Parathyroid adenoma (tissue), 2 donors: ENCODE measurements at regions not wholly inside any gene's neighbourhood (a gene's known extent, or its start where the extent isn't known, plus 50 kb on each side); places are given as distances from the start of the nearest gene placed in this dataset.
A peak's percentile ranks its signal among the peaks of the same experiment; 100 is the strongest.

Experiments
- H2AFZ ChIP-seq: fragments of 300-600 bp; sonication (generic); one replicate; pipeline ENCODE4 v1.7.0; 2017; ENCODE audit warnings: antibody characterized with exemption, mild to moderate bottlenecking
- H3K27ac ChIP-seq: fragments of 300-600 bp; sonication (generic); one replicate; pipeline ENCODE4 v1.7.0; 2017
- H3K27me3 ChIP-seq: fragments of 300-600 bp; sonication (generic); one replicate; pipeline ENCODE4 v1.7.0; 2017; ENCODE audit warnings: low read length; ENCODE audit not compliant: control insufficient read depth, insufficient read depth
- H3K36me3 ChIP-seq: fragments of 300-600 bp; sonication (generic); one replicate; pipeline ENCODE4 v1.7.0; 2017; ENCODE audit warnings: low read length; ENCODE audit not compliant: control insufficient read depth, insufficient read depth
- H3K4me1 ChIP-seq: fragments of 300-600 bp; sonication (generic); one replicate; pipeline ENCODE4 v1.7.0; 2017; ENCODE audit warnings: control low read depth
- H3K4me2 ChIP-seq: fragments of 300-600 bp; sonication (generic); one replicate; pipeline ENCODE4 v1.7.0; 2017; ENCODE audit warnings: low read length
- H3K4me3 ChIP-seq: fragments of 300-600 bp; sonication (generic); one replicate; pipeline ENCODE4 v1.7.0; 2017; ENCODE audit warnings: low read depth, low read length
- H3K79me2 ChIP-seq: fragments of 300-600 bp; sonication (generic); one replicate; pipeline ENCODE4 v1.7.0; 2017; ENCODE audit warnings: control low read depth
- H3K9ac ChIP-seq: fragments of 300-600 bp; sonication (generic); one replicate; pipeline ENCODE4 v1.7.0; 2017; ENCODE audit warnings: mild to moderate bottlenecking
- H3K9me3 ChIP-seq: fragments of 300-600 bp; sonication (generic); one replicate; pipeline ENCODE4 v1.7.0; 2017; ENCODE audit warnings: low read length; ENCODE audit not compliant: control insufficient read depth
- TF ChIP-seq, protein P1 (sequence below): fragments of 300-600 bp; sonication (generic); IDR thresholded peaks from one replicate; pipeline ENCODE4 v1.7.0; 2017; ENCODE audit warnings: antibody characterized with exemption, mild to moderate bottlenecking
- donor health status: primary hyperparathyroidism.

DNA sequence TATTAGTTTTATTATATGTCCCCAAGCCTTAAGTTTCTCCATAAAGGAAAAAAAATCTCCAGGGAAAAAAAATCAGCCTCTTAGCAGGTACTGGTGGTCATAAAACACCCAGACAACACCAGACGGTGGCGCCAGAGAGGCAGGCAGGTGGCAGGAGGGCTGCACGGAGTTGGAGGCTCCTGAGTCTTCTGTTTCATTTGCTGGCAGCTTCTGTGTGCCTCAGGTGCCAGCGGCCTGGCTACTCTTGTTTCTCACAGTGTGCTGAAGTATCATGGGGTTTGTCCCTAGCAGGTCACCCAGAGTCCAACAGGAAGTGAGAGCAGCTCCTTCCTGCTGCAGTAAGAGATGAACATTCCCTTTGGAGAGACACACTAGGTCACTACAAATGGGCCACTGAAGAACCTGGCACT is 123.3 kb upstream of the GADD45A start:
- Histone ChIP-seq H3K27ac (peak overlapping the region; percentile 20), H3K9ac (no peak overlapping the region), H2AFZ (peak overlapping the region; percentile 19), H3K4me2 (no peak overlapping the region), H3K36me3 (no peaks in the 10 kb centered on the region), H3K9me3 (no peaks in the 10 kb centered on the region), H3K4me3 (no peak overlapping the region), H3K79me2 (no peaks in the 10 kb centered on the region), H3K27me3 (no peaks in the 10 kb centered on the region), H3K4me1 (peaks cover 3% of the 10 kb centered on the region)
- TF ChIP-seq, protein P1, sequence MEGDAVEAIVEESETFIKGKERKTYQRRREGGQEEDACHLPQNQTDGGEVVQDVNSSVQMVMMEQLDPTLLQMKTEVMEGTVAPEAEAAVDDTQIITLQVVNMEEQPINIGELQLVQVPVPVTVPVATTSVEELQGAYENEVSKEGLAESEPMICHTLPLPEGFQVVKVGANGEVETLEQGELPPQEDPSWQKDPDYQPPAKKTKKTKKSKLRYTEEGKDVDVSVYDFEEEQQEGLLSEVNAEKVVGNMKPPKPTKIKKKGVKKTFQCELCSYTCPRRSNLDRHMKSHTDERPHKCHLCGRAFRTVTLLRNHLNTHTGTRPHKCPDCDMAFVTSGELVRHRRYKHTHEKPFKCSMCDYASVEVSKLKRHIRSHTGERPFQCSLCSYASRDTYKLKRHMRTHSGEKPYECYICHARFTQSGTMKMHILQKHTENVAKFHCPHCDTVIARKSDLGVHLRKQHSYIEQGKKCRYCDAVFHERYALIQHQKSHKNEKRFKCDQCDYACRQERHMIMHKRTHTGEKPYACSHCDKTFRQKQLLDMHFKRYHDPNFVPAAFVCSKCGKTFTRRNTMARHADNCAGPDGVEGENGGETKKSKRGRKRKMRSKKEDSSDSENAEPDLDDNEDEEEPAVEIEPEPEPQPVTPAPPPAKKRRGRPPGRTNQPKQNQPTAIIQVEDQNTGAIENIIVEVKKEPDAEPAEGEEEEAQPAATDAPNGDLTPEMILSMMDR = peak; percentile 85

DNA sequence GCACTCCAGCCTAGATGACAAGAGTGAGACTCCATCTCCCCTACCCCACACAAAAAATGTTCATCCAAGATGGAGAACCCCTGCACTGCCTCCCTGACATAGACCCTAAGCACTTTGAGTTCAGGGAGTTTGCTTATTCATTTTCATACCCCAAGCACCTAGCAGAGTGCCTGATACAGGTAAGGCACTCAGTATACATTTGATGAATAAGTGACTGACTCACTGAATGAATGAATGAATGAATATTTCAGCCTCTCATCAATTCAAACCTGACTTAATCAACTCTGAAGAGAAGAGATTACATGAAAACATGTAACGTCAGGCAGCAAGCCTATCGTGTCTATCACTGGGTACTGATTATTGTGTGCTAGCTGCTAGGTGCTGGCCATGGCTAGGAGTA is 121.3 kb upstream of the GADD45A start:
- H3K36me3 ChIP-seq = no peaks in the 10 kb centered on the region
- H3K27me3 ChIP-seq = no peaks in the 10 kb centered on the region
- no peak overlapping the region for H3K4me3 ChIP-seq
- H3K9me3 ChIP-seq = no peaks in the 10 kb centered on the region
- TF ChIP-seq, protein P1 = no peak
- H3K4me2 ChIP-seq = no peak overlapping the region
- no peak overlapping the region for H2AFZ ChIP-seq
- no peaks in the 10 kb centered on the region for H3K79me2 ChIP-seq
- peak overlapping the region; percentile 74 for H3K27ac ChIP-seq
- peaks cover 3% of the 10 kb centered on the region for H3K4me1 ChIP-seq
- H3K9ac ChIP-seq = no peak overlapping the region

DNA sequence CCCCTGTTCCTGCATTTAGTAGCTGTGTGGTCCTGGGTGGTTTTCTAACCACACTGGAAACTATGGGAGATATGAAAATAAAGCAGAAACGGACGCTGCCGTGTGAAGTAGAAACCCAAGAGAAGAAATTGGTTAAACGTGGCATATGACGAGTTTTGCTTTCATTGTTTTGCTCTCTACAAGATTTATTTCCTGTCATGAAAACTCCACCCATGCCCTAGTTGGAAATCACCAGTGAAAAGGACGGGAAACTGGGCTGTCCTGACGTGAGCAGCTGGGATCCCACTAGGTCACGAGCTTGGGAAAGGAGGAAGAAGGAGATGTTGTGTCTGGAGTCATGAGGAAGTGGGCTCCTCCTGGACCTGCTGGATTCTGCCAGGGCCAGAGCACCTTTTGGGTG is 120.8 kb upstream of the GADD45A start:
- no peaks in the 10 kb centered on the region for H3K36me3 ChIP-seq
- H3K79me2 ChIP-seq = no peaks in the 10 kb centered on the region
- no peak overlapping the region for H3K9ac ChIP-seq
- no peak overlapping the region for H3K4me2 ChIP-seq
- peak overlapping the region; percentile 74 for H3K27ac ChIP-seq
- H2AFZ ChIP-seq = no peak overlapping the region
- H3K4me1 ChIP-seq = peaks cover 3% of the 10 kb centered on the region
- no peaks in the 10 kb centered on the region for H3K9me3 ChIP-seq
- TF ChIP-seq, protein P1 = no peak
- no peak overlapping the region for H3K4me3 ChIP-seq
- no peaks in the 10 kb centered on the region for H3K27me3 ChIP-seq

DNA sequence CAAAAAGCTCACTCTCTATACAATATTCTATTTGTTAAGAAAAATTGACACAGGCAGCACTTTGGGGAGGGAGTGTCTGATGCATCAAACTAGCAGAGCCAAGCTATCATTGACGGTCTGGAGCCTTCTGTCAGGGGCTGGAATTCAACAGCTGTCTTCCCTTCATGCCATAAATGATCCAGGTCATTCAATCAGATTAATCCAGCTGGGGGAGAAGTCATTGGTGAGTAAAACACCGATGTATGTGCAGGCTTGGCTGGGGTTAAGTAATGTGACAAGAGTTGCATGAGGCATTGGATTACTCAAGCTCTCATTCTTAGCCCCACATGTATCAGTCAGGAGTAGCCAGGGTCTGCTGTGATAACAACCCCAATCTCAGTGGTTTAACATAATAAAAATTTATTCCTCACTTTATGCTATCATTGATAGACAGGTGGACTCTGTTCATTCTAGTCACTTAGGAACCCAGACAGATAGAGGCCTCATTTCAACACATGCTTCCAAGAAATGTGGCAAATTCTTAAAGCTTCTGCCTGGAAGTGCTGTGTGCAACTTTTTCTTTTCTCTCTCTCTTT is 118.1 kb upstream of the GADD45A start:
- Histone ChIP-seq H2AFZ (no peak overlapping the region), H3K4me3 (no peak overlapping the region), H3K4me2 (no peak overlapping the region), H3K27me3 (no peaks in the 10 kb centered on the region), H3K9me3 (no peaks in the 10 kb centered on the region), H3K36me3 (no peaks in the 10 kb centered on the region), H3K9ac (no peak overlapping the region), H3K4me1 (peaks cover 7% of the 10 kb centered on the region), H3K79me2 (no peaks in the 10 kb centered on the region), H3K27ac (no peak overlapping the region)
- TF ChIP-seq, protein P1 = no peak

DNA sequence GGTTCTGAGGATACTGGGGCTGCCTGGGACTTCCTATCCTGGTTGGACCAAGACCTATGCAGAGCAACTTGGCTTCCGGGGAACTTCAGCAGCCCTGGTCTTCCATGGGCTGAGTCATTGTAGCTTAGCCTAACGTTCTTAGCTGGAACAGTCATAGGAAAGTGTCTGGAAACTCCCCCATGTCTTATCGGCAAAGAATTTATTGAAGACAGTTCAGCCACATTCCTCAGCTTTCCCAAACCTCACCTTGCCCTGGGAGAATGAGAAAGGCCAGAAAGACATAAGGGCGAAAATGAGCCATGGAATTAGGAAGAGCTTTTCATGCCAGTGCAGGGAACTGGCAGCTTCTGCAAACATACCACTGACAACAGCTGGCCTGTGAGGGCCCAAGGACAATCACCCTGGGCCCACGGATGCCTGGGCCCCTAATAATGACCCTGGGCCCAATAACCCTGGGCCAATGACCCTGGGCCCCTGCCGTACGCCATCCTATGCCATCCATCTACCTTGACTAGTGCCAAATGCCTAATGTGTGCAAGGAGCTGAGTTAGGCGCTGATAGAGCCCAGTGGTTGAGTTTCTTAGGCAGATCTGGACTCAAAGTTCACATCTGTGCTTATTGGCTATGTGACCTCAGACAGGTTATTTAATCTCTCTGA is 114.4 kb upstream of the GADD45A start:
- H3K27ac ChIP-seq = no peak overlapping the region
- no peaks in the 10 kb centered on the region for H3K27me3 ChIP-seq
- TF ChIP-seq, protein P1 = no peak
- H3K9me3 ChIP-seq = no peaks in the 10 kb centered on the region
- H3K9ac ChIP-seq = no peak overlapping the region
- H3K4me3 ChIP-seq = no peak overlapping the region
- H3K4me1 ChIP-seq = peaks cover 22% of the 10 kb centered on the region
- no peaks in the 10 kb centered on the region for H3K79me2 ChIP-seq
- H3K4me2 ChIP-seq = peak overlapping the region; percentile 7
- no peaks in the 10 kb centered on the region for H3K36me3 ChIP-seq
- no peak overlapping the region for H2AFZ ChIP-seq
